ENCODE measurements at regions not wholly inside any gene's neighbourhood (a gene's known extent, or its start where the extent isn't known, plus 50 kb on each side); places are given as distances from the start of the nearest gene placed in this dataset.

DNA sequence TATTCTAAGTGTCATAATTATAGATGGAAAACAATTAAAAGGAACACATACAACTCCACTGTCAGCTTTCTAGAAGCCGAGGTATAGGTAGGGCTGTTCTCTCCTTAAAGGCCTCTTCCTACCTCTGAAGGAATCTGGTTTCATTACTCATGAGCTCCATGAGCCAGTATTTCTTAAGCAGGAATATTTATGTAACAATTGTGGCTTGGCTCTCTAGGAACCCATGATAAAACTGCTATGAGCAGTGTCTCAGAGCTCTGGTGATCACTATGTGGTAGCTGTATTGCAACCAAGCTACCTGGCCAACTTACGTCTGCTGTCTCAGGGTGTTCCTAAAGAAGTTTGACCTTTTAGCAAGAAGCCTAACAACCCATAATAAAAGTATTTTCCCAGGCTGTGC lies 157.7 kb downstream of the CEP120 start:
- no peak for DNase-seq
- H3K36me3 Mint-ChIP-seq (ENCODE audit: insufficient read depth, unreplicated experiment), result no peaks in the 10 kb centered on the region
- H3K27ac Mint-ChIP-seq (ENCODE audit: unreplicated experiment), result no peak overlapping the region
- TF ChIP-seq, protein P1, sequence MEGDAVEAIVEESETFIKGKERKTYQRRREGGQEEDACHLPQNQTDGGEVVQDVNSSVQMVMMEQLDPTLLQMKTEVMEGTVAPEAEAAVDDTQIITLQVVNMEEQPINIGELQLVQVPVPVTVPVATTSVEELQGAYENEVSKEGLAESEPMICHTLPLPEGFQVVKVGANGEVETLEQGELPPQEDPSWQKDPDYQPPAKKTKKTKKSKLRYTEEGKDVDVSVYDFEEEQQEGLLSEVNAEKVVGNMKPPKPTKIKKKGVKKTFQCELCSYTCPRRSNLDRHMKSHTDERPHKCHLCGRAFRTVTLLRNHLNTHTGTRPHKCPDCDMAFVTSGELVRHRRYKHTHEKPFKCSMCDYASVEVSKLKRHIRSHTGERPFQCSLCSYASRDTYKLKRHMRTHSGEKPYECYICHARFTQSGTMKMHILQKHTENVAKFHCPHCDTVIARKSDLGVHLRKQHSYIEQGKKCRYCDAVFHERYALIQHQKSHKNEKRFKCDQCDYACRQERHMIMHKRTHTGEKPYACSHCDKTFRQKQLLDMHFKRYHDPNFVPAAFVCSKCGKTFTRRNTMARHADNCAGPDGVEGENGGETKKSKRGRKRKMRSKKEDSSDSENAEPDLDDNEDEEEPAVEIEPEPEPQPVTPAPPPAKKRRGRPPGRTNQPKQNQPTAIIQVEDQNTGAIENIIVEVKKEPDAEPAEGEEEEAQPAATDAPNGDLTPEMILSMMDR (IDR thresholded peaks at IDR 0.05; ENCODE audit: insufficient read depth in 1 of 2, low read depth in 1 of 2, low read length in 1 of 2, severe bottlenecking in 1 of 2, unreplicated experiment in 1 of 2), result no peak
- no peaks in the 10 kb centered on the region for H3K27me3 ChIP-seq (replicated peaks; ENCODE audit: control insufficient read depth, insufficient read depth, low read length)
- H3K4me3 ChIP-seq (ENCODE audit: low read depth, low read length), result no peak overlapping the region
- POLR2A ChIA-PET, result no interaction called here
- no TSS peak for BruUV-seq (replicated peaks)
- H3K27me3 Mint-ChIP-seq (ENCODE audit: insufficient read depth, unreplicated experiment), result no peaks in the 10 kb centered on the region
- no peaks in the 10 kb centered on the region for H3K4me1 Mint-ChIP-seq (ENCODE audit: low read depth, unreplicated experiment)
- H3K4me3 Mint-ChIP-seq (ENCODE audit: unreplicated experiment), result no peak overlapping the region
- H3K9me3 ChIP-seq, result no peaks in the 10 kb centered on the region
- no peaks in the 10 kb centered on the region for H3K36me3 ChIP-seq (ENCODE audit: control insufficient read depth, insufficient read depth, low read length)
- CTCF ChIA-PET, result no interaction called here
- intact Hi-C loops (cut with micrococcal nuclease; ENCODE audit: unreplicated experiment), result no loop called here
- H3K9me3 Mint-ChIP-seq (ENCODE audit: unreplicated experiment), result no peaks in the 10 kb centered on the region
- H3K4me1 ChIP-seq, result no peaks in the 10 kb centered on the region

DNA sequence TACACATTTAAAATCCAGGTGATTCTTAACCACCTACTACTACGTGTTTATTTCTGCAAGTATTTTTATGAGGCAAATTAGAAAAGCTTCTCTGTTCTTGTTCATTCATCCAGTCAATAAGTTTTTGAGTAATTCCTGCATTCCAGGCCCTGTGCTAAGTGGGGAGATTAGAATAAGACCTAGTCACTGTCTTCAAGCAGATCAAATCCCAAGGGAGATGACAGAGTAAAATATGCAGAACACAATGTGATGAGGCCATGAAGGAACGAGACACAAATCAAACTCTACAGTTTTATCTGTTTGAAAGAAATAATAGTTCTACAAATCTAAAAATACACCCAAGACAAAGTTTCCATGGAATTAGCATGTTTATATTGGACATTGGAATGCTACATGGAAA lies 158.8 kb downstream of the CEP120 start:
- no peaks in the 10 kb centered on the region for H3K36me3 ChIP-seq (ENCODE audit: control insufficient read depth, insufficient read depth, low read length)
- DNase-seq, result no peak
- Mint-ChIP-seq H3K9me3 (ENCODE audit: unreplicated experiment) (no peaks in the 10 kb centered on the region), H3K27ac (ENCODE audit: unreplicated experiment) (no peak overlapping the region), H3K4me3 (ENCODE audit: unreplicated experiment) (no peak overlapping the region), H3K4me1 (ENCODE audit: low read depth, unreplicated experiment) (no peaks in the 10 kb centered on the region), H3K36me3 (ENCODE audit: insufficient read depth, unreplicated experiment) (no peaks in the 10 kb centered on the region), H3K27me3 (ENCODE audit: insufficient read depth, unreplicated experiment) (peaks cover 3% of the 10 kb centered on the region)
- H3K4me3 ChIP-seq (ENCODE audit: low read depth, low read length), result no peak overlapping the region
- H3K27me3 ChIP-seq (replicated peaks; ENCODE audit: control insufficient read depth, insufficient read depth, low read length), result no peaks in the 10 kb centered on the region
- no peaks in the 10 kb centered on the region for H3K4me1 ChIP-seq
- intact Hi-C loops (cut with micrococcal nuclease; ENCODE audit: unreplicated experiment), result no loop called here
- no TSS peak for BruUV-seq (replicated peaks)
- TF ChIP-seq, protein P1 (IDR thresholded peaks at IDR 0.05; ENCODE audit: insufficient read depth in 1 of 2, low read depth in 1 of 2, low read length in 1 of 2, severe bottlenecking in 1 of 2, unreplicated experiment in 1 of 2), result no peak
- CTCF ChIA-PET, result no interaction called here
- POLR2A ChIA-PET, result no interaction called here
- H3K9me3 ChIP-seq, result no peaks in the 10 kb centered on the region

DNA sequence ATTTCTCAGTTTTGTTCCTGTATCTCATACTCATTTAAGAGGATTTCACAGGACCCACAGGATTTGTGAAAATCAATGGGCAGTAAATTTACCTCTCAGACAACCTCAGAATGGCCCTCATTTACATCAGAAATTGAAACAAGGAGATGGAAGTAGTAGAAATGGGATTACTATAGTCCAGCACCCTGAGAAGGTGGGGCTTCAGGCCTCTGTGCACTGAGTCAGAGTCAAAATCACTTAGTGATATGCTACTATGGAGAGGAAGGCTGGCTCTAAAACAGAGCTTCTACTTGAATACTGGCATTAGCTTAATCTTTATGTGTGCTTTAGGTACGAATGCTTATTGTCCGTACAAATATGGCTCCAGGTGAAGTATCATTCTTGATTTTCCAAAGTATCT lies 159.3 kb downstream of the CEP120 start:
- no peaks in the 10 kb centered on the region for H3K4me1 Mint-ChIP-seq (ENCODE audit: low read depth, unreplicated experiment)
- no peak overlapping the region for H3K27ac Mint-ChIP-seq (ENCODE audit: unreplicated experiment)
- intact Hi-C loops (cut with micrococcal nuclease; ENCODE audit: unreplicated experiment), result no loop called here
- H3K9me3 ChIP-seq, result no peaks in the 10 kb centered on the region
- ChIA-PET CTCF (no interaction called here), POLR2A (no interaction called here)
- H3K36me3 Mint-ChIP-seq (ENCODE audit: insufficient read depth, unreplicated experiment), result no peaks in the 10 kb centered on the region
- no peak for DNase-seq
- H3K4me3 ChIP-seq (ENCODE audit: low read depth, low read length), result no peak overlapping the region
- no peaks in the 10 kb centered on the region for H3K36me3 ChIP-seq (ENCODE audit: control insufficient read depth, insufficient read depth, low read length)
- H3K4me3 Mint-ChIP-seq (ENCODE audit: unreplicated experiment), result no peak overlapping the region
- TF ChIP-seq, protein P1 (IDR thresholded peaks at IDR 0.05; ENCODE audit: insufficient read depth in 1 of 2, low read depth in 1 of 2, low read length in 1 of 2, severe bottlenecking in 1 of 2, unreplicated experiment in 1 of 2), result no peak
- no TSS peak for BruUV-seq (replicated peaks)
- no peaks in the 10 kb centered on the region for H3K4me1 ChIP-seq
- peaks cover 3% of the 10 kb centered on the region for H3K27me3 Mint-ChIP-seq (ENCODE audit: insufficient read depth, unreplicated experiment)
- H3K27me3 ChIP-seq (replicated peaks; ENCODE audit: control insufficient read depth, insufficient read depth, low read length), result no peaks in the 10 kb centered on the region
- no peaks in the 10 kb centered on the region for H3K9me3 Mint-ChIP-seq (ENCODE audit: unreplicated experiment)
